GM19043 (cell line): ENCODE measurements at regions not wholly inside any gene's neighbourhood (a gene's known extent, or its start where the extent isn't known, plus 50 kb on each side); places are given as distances from the start of the nearest gene placed in this dataset.

Experiments
- ATAC-seq: cut with Tn5 transposase; IDR thresholded peaks from one replicate; pipeline ENCODE4 v1.9.1; 2021; ENCODE audit warnings: low read depth; ENCODE audit not compliant: unreplicated experiment

DNA sequence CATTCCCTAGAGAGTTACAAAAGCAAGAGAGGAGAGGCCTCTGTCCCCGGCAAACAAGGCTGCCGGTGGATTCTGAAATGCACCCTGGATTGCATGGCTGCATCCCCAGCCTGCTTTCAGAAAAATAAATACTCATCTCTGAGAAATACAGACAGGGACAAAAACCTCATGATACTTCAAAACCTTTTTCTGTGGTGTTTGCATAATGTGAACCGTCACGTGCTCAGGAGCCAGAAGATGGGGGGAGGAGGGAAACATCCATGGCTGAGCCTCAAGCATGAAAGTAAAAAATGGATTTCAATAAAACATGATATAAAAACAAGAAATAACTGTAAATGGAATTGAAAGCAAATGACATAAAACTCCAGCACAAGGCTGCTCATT is 198.5 kb upstream of the NCAM1 start:
- no peak for ATAC-seq

DNA sequence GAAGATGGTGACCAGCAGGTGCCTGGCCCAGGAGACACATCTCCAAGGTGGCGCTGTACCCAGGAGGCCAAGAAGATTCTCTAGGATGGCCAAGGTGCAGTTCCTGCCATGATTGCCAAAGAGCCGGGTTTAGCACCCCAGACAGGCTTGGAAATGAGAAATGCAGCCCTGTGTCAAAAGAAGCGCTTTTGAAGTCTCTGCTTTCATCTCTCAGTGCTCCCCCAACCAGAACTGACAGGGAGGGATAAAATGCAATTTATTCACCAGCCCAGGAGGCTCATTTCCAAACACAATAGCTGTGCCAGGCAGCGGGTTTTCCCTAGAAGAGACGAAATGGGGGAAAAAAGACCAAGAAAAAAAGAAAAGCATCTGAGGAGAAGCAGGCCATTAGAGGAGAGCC is 195.9 kb upstream of the NCAM1 start:
- no peak for ATAC-seq

DNA sequence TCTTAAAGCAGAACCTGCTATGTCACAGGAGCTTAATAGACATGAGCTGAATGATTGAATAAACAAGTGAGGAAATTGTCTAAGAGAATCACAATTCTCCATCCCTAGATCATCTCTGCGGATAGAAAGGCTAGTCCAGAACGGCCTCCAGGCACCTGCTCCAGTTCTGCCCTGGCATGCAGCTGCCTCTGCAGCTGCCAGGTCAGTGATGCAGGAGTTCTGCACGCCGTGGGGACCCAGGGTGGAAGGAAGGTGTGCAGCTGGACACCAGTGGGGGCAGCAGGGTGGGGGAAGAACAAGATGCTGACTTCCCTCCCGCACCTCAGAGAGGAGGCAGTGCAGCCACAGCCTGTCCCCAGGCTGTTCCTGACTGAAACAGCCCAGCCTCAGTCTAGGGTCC is 192.1 kb upstream of the NCAM1 start:
- ATAC-seq, result no peak

DNA sequence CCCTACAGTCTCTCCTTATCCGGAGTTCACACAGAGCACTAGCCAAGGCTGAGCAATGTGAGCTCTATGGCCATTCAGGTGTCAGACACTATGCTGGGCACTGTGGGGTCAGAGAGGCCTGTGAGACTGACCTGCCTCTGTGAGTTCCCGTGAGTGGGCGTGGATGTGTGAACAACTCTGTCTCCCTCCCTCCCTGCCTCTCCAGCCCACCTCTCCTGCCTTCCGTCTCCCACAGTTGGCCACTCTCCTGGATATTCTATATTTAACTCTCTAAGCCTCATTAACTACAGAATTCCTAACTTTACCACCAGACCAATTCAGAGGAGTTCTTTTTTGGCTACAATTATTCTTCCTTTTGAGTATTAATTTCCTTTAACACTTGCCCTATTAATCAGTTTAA is 191.6 kb upstream of the NCAM1 start:
- ATAC-seq, result no peak

DNA sequence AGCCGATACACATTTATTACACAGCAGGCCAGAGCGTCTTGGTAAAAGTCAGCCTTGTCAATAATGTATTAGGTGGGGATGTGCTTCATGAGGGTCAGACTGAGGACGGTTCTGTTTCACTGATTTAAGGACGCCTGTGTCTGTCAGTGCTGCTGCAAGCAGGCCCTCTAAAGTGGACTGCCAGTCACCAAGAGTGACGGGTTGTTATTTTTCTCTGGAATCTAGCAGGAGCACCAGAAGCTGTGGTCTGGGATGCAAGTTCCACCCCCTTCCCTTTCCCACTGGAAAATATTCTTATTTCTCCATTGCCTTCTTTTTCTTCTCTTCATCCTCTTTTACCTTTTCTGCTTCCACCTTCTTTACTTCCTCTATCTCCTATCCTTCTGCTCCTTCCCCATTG is 191.2 kb upstream of the NCAM1 start:
- no peak for ATAC-seq

DNA sequence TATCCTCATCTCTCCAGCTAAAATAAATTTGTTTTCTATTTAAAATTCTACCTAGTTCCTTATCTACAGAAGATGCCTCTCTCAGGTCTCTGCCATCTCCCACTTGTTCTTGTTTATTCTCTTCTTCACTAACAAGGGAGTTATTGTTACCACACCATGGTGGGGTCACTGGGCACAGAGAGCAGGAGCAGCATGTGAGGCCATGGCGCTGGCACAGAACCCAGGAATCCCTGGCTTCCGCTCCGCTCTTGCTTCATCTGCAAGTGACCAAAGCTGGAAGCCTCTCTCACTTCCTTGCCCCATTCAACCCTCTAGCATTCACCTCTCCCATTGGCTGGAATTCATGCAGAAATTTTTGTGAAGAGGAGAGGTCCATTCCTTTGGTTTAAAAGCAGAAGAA is 190.7 kb upstream of the NCAM1 start:
- ATAC-seq, result no peak

DNA sequence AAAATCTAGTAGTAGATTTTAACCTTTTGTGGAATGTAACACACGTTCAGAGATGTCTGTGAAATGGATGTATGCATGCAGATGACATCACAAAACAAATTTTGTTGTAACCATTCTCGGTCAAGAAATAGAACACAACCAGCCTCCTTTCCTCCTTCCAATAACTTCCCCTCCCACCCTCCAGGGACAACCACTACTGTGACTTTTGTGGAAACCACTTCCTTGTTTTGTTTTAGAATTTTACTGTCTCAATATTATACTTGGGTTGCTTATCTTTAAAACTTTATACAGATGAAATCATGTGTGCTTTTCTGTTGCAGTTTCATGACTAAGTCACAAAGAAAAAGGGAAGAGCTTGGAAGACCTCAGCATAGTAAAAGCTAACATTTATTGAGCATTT is 189.4 kb upstream of the NCAM1 start:
- ATAC-seq, result no peak

DNA sequence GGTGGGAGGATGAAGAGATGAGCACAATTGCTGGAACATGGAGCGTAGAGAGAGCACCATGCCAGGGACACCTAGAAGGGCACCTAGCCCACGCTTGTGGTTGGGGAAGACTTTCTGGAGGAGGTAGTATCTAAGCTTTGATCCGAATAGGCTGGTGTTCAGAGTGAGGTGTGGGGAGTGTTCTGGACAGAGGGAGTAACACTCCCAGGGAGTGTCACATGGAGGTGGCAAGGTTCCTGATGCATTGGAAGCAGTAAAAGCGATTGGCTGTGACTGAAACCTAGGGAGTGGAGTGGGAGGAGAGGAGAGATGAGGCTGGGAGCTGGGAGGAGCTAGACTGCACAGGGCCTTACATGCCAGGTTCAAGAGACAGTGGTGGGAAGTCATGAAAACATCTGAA is 188.0 kb upstream of the NCAM1 start:
- no peak for ATAC-seq

DNA sequence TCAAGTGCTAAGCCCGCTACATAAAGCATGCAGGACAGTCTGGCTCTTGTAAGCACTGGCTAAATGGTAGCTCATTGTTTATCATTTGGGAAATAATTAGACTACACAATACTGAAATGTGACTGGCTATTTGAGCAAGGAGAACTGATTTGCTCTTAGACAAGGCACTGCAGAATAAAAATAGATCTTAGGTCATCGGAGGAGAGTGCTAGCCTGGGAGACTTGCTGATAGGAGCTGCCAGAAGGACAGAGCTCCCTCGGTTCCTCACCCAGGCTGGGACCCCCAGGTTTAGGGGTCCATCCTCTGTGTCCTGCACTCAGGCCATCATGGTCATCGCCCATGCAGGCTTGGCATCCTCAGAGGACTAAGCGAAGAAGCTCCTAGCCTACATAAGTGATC is 184.4 kb upstream of the NCAM1 start:
- no peak for ATAC-seq

DNA sequence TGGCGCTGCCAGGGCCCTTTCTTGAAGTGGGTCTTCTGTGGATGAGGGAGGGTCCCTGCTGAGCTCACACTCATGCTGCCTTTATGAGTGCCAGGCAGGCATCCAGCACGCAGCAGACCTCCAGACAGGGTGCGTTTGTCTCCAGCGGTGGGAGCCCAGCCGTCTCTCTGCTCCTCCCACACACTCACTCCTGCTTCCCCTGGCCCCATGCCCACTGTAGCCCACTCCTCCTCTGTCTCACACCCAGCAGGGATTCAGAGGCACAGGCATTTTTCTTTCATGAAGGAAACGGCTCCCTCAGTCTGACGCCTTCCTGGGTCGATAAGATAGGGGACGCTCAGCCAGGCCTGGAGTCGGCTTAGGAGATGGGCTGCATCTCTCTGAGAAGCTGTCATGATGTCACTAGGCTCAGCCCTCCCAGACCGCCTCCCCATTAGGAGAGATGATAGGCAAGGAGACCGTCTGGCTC is 183.9 kb upstream of the NCAM1 start:
- ATAC-seq, result no peak

DNA sequence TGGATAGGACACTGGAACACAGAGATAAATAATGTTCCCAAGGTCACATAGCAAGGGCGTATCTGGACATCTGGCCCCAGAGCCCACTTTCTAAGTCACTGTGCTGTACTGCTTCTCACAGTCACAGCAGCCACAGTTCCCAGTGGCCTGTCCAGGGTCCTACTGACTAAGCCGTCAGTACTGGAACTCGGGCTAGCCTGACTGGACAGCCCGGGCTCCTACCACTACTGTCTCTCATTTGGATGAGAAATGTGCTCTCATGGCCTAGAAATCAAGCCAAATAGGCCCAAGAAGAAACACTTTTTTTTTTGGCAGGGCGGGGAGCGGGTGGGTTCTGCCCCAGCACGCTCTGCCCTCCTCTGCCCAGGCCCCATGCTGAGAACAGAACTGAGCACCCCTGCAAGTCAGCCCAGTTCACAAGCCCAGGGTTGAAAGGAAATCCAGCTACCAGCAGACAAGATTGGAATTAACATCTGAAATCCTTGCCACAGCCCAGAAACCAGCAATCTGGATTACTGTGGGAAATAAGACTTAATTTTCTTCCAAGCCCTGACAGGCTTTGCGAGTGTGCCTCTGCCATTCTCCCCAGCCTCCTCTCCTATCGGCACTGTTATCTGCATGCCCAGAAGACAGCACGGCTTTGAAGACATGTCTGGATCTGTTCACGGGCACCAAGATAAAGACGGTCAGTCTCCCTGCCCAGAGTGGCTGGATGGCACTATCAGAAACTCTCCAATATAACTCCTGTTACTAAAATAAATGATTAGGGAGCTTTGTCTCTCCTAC is 182.9 kb upstream of the NCAM1 start:
- no peak for ATAC-seq

DNA sequence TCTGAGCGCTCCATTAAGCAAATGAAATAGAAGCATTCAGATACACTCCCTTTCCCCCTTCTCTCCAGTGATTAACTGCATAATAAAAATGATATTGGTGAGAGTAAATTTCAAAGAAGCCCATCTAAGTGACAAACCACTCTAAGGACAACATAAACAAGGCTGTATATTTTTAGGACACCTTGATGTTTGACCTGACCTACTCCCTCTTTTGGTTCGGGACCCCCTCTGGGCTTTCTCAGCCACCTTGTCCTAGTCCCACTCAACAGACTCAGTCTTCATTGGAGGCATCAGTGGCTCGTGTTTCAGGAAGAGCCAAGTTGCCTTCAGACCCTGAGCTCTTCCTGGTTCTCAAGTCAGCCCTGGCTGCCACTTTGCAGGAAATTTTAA is 182.3 kb upstream of the NCAM1 start:
- no peak for ATAC-seq

DNA sequence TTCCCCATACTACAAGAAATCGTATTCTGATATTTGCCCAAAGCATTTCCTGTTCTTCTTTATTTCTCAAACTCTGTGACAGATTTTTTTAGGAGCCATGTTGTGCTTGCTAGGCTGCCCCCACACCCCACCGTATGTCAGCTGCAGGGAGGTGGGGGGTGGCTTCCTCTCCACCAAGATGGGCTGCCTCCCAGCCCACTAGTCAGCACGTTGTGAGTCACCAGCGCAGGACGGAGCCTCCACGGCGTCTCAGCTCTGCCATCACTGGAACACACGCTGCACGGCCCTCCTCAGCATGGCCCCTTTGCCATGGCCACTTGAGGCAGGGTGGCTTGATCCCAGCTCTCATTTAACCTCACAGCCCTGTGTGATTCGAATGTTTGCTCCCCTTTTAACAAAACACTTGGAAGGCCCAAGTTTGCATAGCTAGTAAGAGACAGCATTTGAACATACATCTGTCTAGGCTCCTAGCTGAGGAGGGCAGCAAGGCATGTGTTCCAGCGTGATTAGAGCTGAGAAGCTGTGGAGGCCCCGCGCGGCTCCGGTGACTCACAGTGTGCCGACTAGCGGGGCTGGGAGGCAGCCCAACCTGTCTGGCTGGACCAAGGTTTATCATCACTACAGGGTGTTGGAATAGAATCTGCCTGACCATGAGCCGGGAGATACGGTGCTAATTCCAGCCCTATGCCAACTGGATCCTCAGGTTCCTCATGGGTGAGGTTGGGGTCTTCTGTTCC is 180.7 kb upstream of the NCAM1 start:
- no peak for ATAC-seq

DNA sequence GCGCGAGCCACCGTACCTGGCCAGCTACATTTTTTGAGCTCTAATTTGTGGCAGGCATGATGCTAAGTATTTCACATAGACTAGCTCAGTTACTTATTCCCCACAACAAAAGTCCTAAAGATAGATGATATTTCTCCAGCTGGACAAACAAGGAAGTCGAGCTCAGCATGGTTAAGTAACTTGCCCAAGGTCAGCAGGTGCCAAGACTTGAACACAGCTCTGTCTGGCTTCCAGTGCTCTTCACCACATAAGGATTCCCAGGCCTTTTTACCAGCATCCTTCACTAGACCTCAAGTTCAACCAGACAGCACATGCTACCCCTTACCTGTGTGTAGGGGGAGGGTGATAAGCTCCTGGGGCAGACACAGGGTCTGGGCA is 177.3 kb upstream of the NCAM1 start:
- no peak for ATAC-seq

DNA sequence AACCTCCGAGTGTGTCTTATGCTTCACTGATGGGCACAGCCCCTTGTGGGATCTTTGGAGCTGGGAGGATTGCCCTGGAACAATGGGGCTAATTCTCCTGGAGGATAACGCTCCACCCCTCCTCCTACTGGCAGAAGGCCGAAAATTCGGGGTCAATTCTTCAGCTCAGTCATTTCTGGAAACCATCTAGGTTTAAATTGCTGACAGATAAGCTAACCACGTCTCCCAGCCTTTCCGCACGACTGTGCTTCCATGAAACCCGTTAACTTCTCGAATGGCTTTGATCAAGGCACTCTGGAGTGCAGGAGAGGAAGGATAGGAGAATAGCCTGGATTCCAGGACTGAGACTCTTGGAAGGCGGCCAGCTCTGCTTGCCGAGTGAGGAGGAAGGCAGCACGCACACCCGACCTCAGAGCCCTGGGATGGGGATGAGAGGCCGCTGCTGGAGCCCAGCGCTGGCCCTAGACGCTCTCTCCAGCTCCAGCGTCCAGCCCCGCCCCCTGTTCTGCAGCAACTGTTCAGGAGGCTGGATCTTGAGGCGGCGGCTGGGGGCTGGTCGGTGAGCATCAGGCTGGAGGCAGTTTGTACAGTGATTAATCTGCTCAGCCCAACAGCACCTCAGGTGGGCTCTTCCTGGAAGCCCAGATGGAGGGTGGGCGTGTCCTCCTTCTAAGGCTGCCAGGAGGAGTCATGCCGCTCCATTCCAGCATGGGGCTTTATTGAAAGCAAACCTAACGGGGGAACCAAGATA is 176.7 kb upstream of the NCAM1 start:
- ATAC-seq, result no peak

DNA sequence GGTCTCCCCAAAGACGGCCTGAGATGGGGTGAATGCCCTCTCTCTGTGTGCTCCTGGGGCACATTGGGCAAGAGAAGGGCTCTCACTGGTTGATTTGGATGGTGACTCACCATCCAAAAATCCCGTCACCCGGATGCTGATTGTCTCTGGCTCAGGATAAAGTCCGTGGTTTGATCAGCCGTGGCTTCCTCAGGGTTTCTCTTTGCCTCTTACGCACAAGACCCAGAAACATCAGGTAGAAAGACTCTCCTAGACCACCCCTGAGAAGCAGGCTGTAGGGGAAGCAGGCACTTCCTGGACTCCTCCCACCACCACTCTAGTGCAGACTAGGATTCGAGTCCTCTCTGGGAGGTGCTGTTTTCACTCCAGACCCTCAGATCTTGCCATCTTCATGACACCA is 176.1 kb upstream of the NCAM1 start:
- ATAC-seq, result no peak

DNA sequence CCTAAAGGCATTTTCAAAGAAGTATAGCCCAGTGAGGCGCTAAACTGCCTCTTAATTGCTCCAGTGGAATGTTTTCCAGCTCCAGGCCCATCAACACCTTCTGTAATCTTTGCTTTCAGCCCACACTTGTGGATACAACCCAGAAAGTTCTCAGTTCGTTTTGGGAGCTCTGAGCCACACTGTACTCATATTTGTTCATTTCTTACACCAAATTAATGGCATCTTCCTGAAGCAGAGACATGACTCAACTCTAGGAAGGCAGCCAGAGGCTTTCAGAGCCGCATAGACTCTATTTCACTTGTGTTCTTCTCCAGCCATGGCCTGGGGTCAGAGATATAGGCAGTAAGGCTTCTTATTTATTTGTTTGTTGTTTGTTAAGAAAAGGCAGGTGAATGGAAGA is 175.5 kb upstream of the NCAM1 start:
- ATAC-seq, result no peak

DNA sequence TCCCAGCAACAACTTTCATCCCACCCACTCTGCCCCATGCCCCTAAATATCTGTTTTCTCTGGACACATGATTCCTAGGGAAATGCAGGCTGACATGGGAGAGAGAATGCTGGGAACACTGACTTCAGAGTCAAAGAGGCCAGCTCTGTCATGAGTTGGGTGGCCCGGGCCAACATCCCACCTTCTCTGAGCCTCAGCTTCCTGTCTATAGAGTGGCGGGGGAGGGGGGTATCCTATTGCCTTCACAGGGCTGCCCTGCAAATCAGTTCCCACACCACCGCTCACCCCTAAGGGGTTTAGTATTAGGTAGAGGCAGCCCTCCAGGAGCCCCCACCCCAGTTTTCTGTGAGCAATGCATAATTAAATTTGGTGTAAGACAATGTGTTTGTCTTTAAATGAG is 175.0 kb upstream of the NCAM1 start:
- ATAC-seq, result no peak

DNA sequence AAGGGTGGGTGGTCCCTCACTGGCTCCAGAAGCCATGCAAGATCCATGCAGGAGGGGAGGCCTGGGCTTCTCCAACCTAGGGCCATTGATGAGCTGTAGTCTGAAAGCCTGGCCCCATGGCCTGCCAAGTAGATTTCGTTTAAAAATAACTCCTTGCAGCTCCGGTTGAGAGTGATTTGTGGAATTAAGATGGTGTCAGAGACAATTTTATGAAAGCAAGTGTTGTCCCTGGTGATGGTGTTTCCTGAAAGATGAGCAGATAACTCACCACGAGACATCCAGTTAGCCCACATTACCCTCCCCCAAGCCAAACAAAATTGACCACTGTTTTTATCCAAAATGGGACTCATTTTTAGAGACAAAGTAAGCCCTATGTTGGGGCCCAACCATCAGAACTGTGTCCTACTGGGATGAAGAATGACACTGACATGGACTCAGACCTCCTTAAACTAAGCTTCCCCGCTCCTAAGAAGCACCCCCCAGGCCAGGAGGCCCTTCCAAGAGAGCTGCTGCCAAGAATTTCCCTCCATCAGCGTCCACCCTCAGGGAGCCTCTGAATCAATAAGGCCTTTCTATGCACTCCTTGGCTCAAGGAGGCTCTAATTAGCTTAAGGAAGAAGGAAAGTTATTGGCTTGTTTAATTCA is 174.2 kb upstream of the NCAM1 start:
- ATAC-seq, result no peak

DNA sequence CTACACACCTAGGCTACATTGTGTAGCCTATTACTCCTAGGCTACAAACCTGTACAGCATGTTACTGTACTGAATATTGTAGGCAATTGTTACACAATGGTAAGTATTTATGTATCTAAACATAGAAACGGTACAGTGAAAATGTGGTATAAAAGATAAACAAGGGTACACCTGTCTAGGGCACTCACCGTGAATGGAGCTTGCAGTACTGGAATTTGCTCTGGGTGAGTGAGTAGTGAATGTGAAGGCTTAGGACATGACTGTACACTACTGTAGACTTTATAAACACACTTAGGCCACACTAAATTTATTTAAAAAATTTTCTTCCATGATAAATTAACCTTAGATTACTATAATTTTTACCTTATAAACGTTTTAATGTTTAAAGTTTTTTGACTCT is 171.7 kb upstream of the NCAM1 start:
- no peak for ATAC-seq

DNA sequence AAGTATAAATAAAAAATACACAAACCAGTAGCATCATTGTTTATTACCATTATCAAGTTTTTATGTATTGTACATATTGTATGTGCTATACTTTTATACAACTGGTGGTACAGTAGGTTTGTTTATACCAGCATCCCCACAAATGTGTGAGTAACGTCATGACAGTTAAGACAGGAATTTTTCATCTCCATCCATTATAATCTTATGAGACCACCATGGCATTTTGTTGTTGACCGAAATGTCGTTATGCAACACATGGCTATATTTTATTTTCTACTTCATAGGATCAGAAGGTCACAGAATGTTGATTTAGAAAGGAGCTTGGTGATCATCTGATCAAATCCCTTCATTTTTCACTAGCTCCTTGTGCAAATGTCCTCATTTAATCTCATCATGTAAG is 170.9 kb upstream of the NCAM1 start:
- ATAC-seq, result no peak
